ENCODE measurements at regions not wholly inside any gene's neighbourhood (a gene's known extent, or its start where the extent isn't known, plus 50 kb on each side); places are given as distances from the start of the nearest gene placed in this dataset.

GRCh38 chr22:46066691-46067090 lies 83.6 kb upstream of the PPARA start:
- Histone ChIP-seq H3K36me3 (no peaks in the 10 kb centered on the region), H3K4me3 (peak overlapping the region; percentile 1), H3K9ac (ENCODE audit: low read depth in 2 of 2, low read length in 2 of 2) (peak overlapping the region; percentile 52 to 85), H3K27ac (peak overlapping the region; percentile 99), H3K9me3 (no peaks in the 10 kb centered on the region), H3K27me3 (no peaks in the 10 kb centered on the region), H3K4me1 (peaks cover 14% of the 10 kb centered on the region)
- DNase-seq, result peak; percentile 70
- TF ChIP-seq CTCF (IDR thresholded peaks at IDR 0.05), result no peak
- intact Hi-C loops (cut with DNase I), result no loop called here

- no peaks in the 10 kb centered on the region for H3K27me3 ChIP-seq
- H3K9ac ChIP-seq (ENCODE audit: low read depth in 2 of 2, low read length in 2 of 2), result peak overlapping the region; percentile 52 to 85
- intact Hi-C loops (cut with DNase I), result no loop called here
- peak overlapping the region; percentile 99 for H3K27ac ChIP-seq
- DNase-seq, result no peak
- TF ChIP-seq CTCF (IDR thresholded peaks at IDR 0.05), result no peak
- H3K4me1 ChIP-seq, result peaks cover 14% of the 10 kb centered on the region
- no peaks in the 10 kb centered on the region for H3K9me3 ChIP-seq
- H3K4me3 ChIP-seq, result peak overlapping the region; percentile 1
- H3K36me3 ChIP-seq, result no peaks in the 10 kb centered on the region
Observed at GRCh38 chr22:46067159-46068111, 82.9 kb upstream of the PPARA start.

- intact Hi-C loops (cut with DNase I), result no loop called here
- Histone ChIP-seq H3K27ac (peak overlapping the region; percentile 99), H3K9ac (ENCODE audit: low read depth in 2 of 2, low read length in 2 of 2) (peak overlapping the region in 1 of 2 donors; percentile 85)
Observed at GRCh38 chr22:46068181-46068592, 82.1 kb upstream of the PPARA start.

GRCh38 chr22:46068593-46069491 lies 81.5 kb upstream of the PPARA start:
- no peak for DNase-seq
- Histone ChIP-seq H3K27ac (peak overlapping the region; percentile 99), H3K27me3 (no peaks in the 10 kb centered on the region), H3K4me1 (peaks cover 14% of the 10 kb centered on the region), H3K36me3 (no peaks in the 10 kb centered on the region), H3K9ac (ENCODE audit: low read depth in 2 of 2, low read length in 2 of 2) (peak overlapping the region; percentile 85 to 86), H3K9me3 (no peaks in the 10 kb centered on the region), H3K4me3 (peak overlapping the region; percentile 83)
- TF ChIP-seq CTCF (IDR thresholded peaks at IDR 0.05), result no peak
- intact Hi-C loops (cut with DNase I), result no loop called here

More at GRCh38 chr22:46068181-46068592, 82.1 kb upstream of the PPARA start:
- no peak for DNase-seq
- TF ChIP-seq CTCF (IDR thresholded peaks at IDR 0.05), result no peak
- Histone ChIP-seq H3K9me3 (no peaks in the 10 kb centered on the region), H3K4me3 (no peak overlapping the region), H3K4me1 (peaks cover 14% of the 10 kb centered on the region), H3K27me3 (no peaks in the 10 kb centered on the region), H3K36me3 (no peaks in the 10 kb centered on the region)

GRCh38 chr22:46069521-46070214 lies 80.7 kb upstream of the PPARA start:
- Histone ChIP-seq H3K4me1 (peaks cover 21% of the 10 kb centered on the region), H3K9me3 (no peaks in the 10 kb centered on the region), H3K36me3 (no peaks in the 10 kb centered on the region), H3K9ac (ENCODE audit: low read depth in 2 of 2, low read length in 2 of 2) (peak overlapping the region; percentile 85 to 97), H3K27me3 (no peaks in the 10 kb centered on the region), H3K4me3 (peak overlapping the region; percentile 83), H3K27ac (peak overlapping the region; percentile 99)
- peak; percentile 98 for DNase-seq
- intact Hi-C loops (cut with DNase I), result no loop called here
- TF ChIP-seq CTCF (IDR thresholded peaks at IDR 0.05), result no peak

Data from colonic mucosa (tissue), 4 donors.